DOHH2 (cell line): ENCODE measurements at regions not wholly inside any gene's neighbourhood (a gene's known extent, or its start where the extent isn't known, plus 50 kb on each side); places are given as distances from the start of the nearest gene placed in this dataset.
A peak's percentile ranks its signal among the peaks of the same experiment; 100 is the strongest.

Experiments
- H3F3A ChIP-seq: fragments of 200-600 bp; sonication (generic), shearing (Covaris generic); 2 replicates; pipeline ENCODE4 v1.6.0; 2016; ENCODE audit warnings: antibody characterized with exemption, mild to moderate bottlenecking; ENCODE audit not compliant: control insufficient read depth, insufficient read depth
- H3K27ac ChIP-seq: fragments of 200-600 bp; sonication (generic); 2 replicates; pipeline ENCODE4 v1.5.1; 2014; ENCODE audit warnings: low read depth, mild to moderate bottlenecking, low read length, moderate library complexity
- H3K27me3 ChIP-seq: fragments of 200-600 bp; sonication (generic); 2 replicates; pipeline ENCODE4 v1.6.1; 2014; ENCODE audit warnings: mild to moderate bottlenecking, low read length, mixed read lengths; ENCODE audit not compliant: control insufficient read depth
- H3K36me3 ChIP-seq: fragments of 200-600 bp; sonication (generic); 2 replicates; pipeline ENCODE4 v1.6.1; 2014; ENCODE audit warnings: mild to moderate bottlenecking, low read length, moderate library complexity, mixed read lengths; ENCODE audit not compliant: control insufficient read depth
- H3K4me1 ChIP-seq: fragments of 200-600 bp; sonication (generic); 2 replicates; pipeline ENCODE4 v1.6.1; 2014; ENCODE audit warnings: mild to moderate bottlenecking, low read length, mixed read lengths; ENCODE audit not compliant: control insufficient read depth
- H3K4me2 ChIP-seq: fragments of 200-600 bp; sonication (generic); 2 replicates; pipeline ENCODE4 v1.6.0; 2014; ENCODE audit warnings: mild to moderate bottlenecking, low read length, moderate library complexity
- H3K4me3 ChIP-seq: fragments of 200-600 bp; sonication (generic); 2 replicates; pipeline ENCODE4 v1.5.1; 2014; ENCODE audit warnings: mild to moderate bottlenecking, low read length, mixed read lengths
- H3K79me2 ChIP-seq: fragments of 200-600 bp; sonication (generic); 2 replicates; pipeline ENCODE4 v1.6.1; 2014; ENCODE audit warnings: mild to moderate bottlenecking, low read length, mixed read lengths; ENCODE audit not compliant: control insufficient read depth
- H3K9me2 ChIP-seq: fragments of 200-600 bp; sonication (generic); replicated peaks from 2 replicates; pipeline ENCODE4 v1.6.1; 2014; ENCODE audit warnings: mild to moderate bottlenecking, low read length, mixed read lengths; ENCODE audit not compliant: control insufficient read depth
- H3K9me3 ChIP-seq: fragments of 200-600 bp; sonication (generic); 2 replicates; pipeline ENCODE4 v1.6.1; 2014; ENCODE audit warnings: antibody characterized with exemption, low read length, mixed read lengths; ENCODE audit not compliant: control insufficient read depth, insufficient read depth
- H4K20me1 ChIP-seq: fragments of 200-600 bp; sonication (generic); 2 replicates; pipeline ENCODE4 v1.6.0; 2014; ENCODE audit warnings: low read depth, mild to moderate bottlenecking, antibody characterized with exemption, low read length, moderate library complexity; ENCODE audit not compliant: control insufficient read depth, insufficient read depth
- CTCF ChIP-seq: fragments of 200-600 bp; sonication (generic); IDR thresholded peaks from one replicate; pipeline ENCODE4 v1.5.1; 2014; ENCODE audit warnings: antibody characterized with exemption, mild to moderate bottlenecking, low read depth, low read length; ENCODE audit not compliant: poor library complexity, severe bottlenecking
- EZH2phosphoT487 ChIP-seq: fragments of 200-600 bp; sonication (generic); IDR thresholded peaks from 2 replicates; pipeline ENCODE4 v1.6.1; 2017; ENCODE audit warnings: borderline replicate concordance, mild to moderate bottlenecking, antibody characterized with exemption, low read length, moderate library complexity, mixed read lengths

DNA sequence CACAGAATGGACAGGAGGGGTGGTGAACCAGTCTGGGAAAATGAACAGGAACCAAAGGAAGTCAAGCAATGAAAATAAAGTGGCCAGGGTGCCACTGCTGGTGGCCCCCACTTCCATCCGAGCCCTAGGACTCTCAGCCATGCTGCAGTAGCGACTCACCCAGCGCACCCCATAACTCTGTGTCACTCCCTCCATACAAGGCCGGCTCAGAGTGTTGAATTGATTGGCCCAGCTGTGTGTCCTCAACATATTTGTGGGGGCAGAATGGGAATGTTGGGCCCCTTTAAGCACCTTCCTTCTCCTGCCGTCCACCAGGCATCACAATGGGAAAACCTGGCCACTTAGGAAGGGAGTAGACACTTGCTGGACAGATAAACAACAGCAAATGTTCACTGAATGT, 169.0 kb upstream of the SDK2 start:
- H3K79me2 ChIP-seq: no peaks in the 10 kb centered on the region
- no peaks in the 10 kb centered on the region for H3K9me3 ChIP-seq
- H3K27ac ChIP-seq: no peak overlapping the region
- no peaks in the 10 kb centered on the region for H3K9me2 ChIP-seq
- TF ChIP-seq EZH2phosphoT487: no peak
- TF ChIP-seq CTCF: no peak
- no peak overlapping the region for H3K4me3 ChIP-seq
- H3K36me3 ChIP-seq: no peaks in the 10 kb centered on the region
- peaks cover 15% of the 10 kb centered on the region for H3K4me1 ChIP-seq
- no peaks in the 10 kb centered on the region for H4K20me1 ChIP-seq
- H3F3A ChIP-seq: no peaks in the 10 kb centered on the region
- no peaks in the 10 kb centered on the region for H3K27me3 ChIP-seq
- H3K4me2 ChIP-seq: no peak overlapping the region

GRCh38 chr17:73814075-73814474, 169.8 kb upstream of the SDK2 start:
- H3K79me2 ChIP-seq: no peaks in the 10 kb centered on the region
- no peaks in the 10 kb centered on the region for H3K9me3 ChIP-seq
- H3K4me2 ChIP-seq: peak overlapping the region; percentile 25
- peaks cover 15% of the 10 kb centered on the region for H3K4me1 ChIP-seq
- no peak overlapping the region for H3K4me3 ChIP-seq
- TF ChIP-seq CTCF (no peak), EZH2phosphoT487 (no peak)
- no peaks in the 10 kb centered on the region for H3K27me3 ChIP-seq
- no peaks in the 10 kb centered on the region for H3K36me3 ChIP-seq
- no peaks in the 10 kb centered on the region for H3K9me2 ChIP-seq
- H3F3A ChIP-seq: no peaks in the 10 kb centered on the region
- no peak overlapping the region for H3K27ac ChIP-seq
- H4K20me1 ChIP-seq: no peaks in the 10 kb centered on the region

- Histone ChIP-seq H3K4me3 (no peak overlapping the region), H3K9me2 (no peaks in the 10 kb centered on the region), H3F3A (no peaks in the 10 kb centered on the region), H3K36me3 (no peaks in the 10 kb centered on the region), H3K4me2 (no peak overlapping the region), H4K20me1 (no peaks in the 10 kb centered on the region), H3K4me1 (peaks cover 15% of the 10 kb centered on the region), H3K27ac (no peak overlapping the region), H3K79me2 (no peaks in the 10 kb centered on the region), H3K27me3 (no peaks in the 10 kb centered on the region), H3K9me3 (no peaks in the 10 kb centered on the region)
- no peak for TF ChIP-seq CTCF
- TF ChIP-seq EZH2phosphoT487: no peak
Measured at GRCh38 chr17:73815474-73815873, 171.2 kb upstream of the SDK2 start.
